HG03108 (cell line): ENCODE measurements at regions not wholly inside any gene's neighbourhood (a gene's known extent, or its start where the extent isn't known, plus 50 kb on each side); places are given as distances from the start of the nearest gene placed in this dataset.
"Not testable (repeated sequence)": the region's sequence is repeated elsewhere in the genome, so short reads cannot be mapped to it uniquely, and the experiment has no call there.

Experiments used
- ATAC-seq: cut with Tn5 transposase; IDR thresholded peaks from one replicate; pipeline ENCODE4 v1.9.1; 2021; ENCODE audit warnings: moderate library complexity; ENCODE audit not compliant: unreplicated experiment

- ATAC-seq: no peak
Observed at GRCh38 chr20:53857723-53858236, 212.6 kb downstream of the BCAS1 start.

- no peak for ATAC-seq
Observed at GRCh38 chr20:53856300-53857295, 213.8 kb downstream of the BCAS1 start.

GRCh38 chr20:53855733-53856132 is 214.7 kb downstream of the BCAS1 start:
- ATAC-seq: no peak

GRCh38 chr20:53854609-53854926 is 215.8 kb downstream of the BCAS1 start:
- not testable (repeated sequence) for ATAC-seq

- no peak for ATAC-seq
Observed at GRCh38 chr20:53853111-53853713, 217.2 kb downstream of the BCAS1 start.

GRCh38 chr20:53852691-53853090 is 217.7 kb downstream of the BCAS1 start:
- no peak for ATAC-seq

GRCh38 chr20:53852014-53852413 is 218.4 kb downstream of the BCAS1 start:
- ATAC-seq: no peak

GRCh38 chr20:53850319-53850718 is 220.1 kb downstream of the BCAS1 start:
- no peak for ATAC-seq

- no peak for ATAC-seq
Observed at GRCh38 chr20:53849471-53850059, 220.8 kb downstream of the BCAS1 start.

- no peak for ATAC-seq
Observed at GRCh38 chr20:53848304-53848703, 222.1 kb downstream of the BCAS1 start.

- ATAC-seq: no peak
Observed at GRCh38 chr20:53847837-53848170, 222.6 kb downstream of the BCAS1 start.

- ATAC-seq: no peak
Observed at GRCh38 chr20:53847139-53847836, 223.1 kb downstream of the BCAS1 start.

- ATAC-seq: no peak
Observed at GRCh38 chr20:53846640-53847039, 223.8 kb downstream of the BCAS1 start.

GRCh38 chr20:53845980-53846379 is 224.4 kb downstream of the BCAS1 start:
- no peak for ATAC-seq

- ATAC-seq: no peak
Observed at GRCh38 chr20:53844259-53844658, 226.1 kb downstream of the BCAS1 start.

- no peak for ATAC-seq
Observed at GRCh38 chr20:53843645-53844044, 226.7 kb downstream of the BCAS1 start.

- no peak for ATAC-seq
Observed at GRCh38 chr20:53842301-53843099, 227.9 kb downstream of the BCAS1 start.

- ATAC-seq: no peak
Observed at GRCh38 chr20:53841741-53842140, 228.7 kb downstream of the BCAS1 start.

- ATAC-seq: no peak
Observed at GRCh38 chr20:53840532-53840931, 229.9 kb downstream of the BCAS1 start.

GRCh38 chr20:53839423-53840176 is 230.8 kb downstream of the BCAS1 start:
- peak; percentile 84 for ATAC-seq
